ENCODE measurements at regions not wholly inside any gene's neighbourhood (a gene's known extent, or its start where the extent isn't known, plus 50 kb on each side); places are given as distances from the start of the nearest gene placed in this dataset.

- FAIRE-seq (no peak), DNase-seq (ENCODE audit: insufficient read length, low spot score) (no peak)
Observed at GRCh38 chr2:49444005-49444404, 289.7 kb upstream of the FSHR start.

DNA sequence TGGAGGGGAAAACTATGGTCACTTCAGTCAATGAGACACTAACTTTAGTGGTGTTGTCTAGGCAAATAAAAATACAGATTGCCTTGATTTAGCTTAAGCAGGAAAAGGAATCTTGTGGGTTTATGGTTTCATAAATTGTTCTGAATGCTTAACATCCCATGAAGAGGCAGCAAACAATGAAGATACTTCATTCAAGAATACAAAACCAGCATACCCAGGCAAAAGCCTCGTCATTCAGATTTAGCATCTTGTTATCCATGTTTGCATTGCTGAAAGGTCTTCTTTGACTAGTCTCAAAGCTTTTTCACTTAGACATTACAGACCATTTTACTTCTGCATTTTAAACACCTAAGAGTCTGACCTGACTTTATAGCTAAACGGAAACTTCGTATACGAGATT, 272.7 kb upstream of the FSHR start:
- FAIRE-seq (no peak), DNase-seq (ENCODE audit: insufficient read length, low spot score) (no peak)
- TF ChIP-seq POLR2A (IDR thresholded peaks at IDR 0.05; ENCODE audit: low read depth, low read length), result no peak

More at GRCh38 chr2:49444005-49444404, 289.7 kb upstream of the FSHR start:
- no peak for TF ChIP-seq POLR2A (IDR thresholded peaks at IDR 0.05; ENCODE audit: low read depth, low read length)

- DNase-seq (ENCODE audit: insufficient read length, low spot score) (no peak), FAIRE-seq (no peak)
- no peak for TF ChIP-seq POLR2A (IDR thresholded peaks at IDR 0.05; ENCODE audit: low read depth, low read length)
Observed at GRCh38 chr2:49416252-49416651, 261.9 kb upstream of the FSHR start.

GRCh38 chr2:49404108-49404507, 249.8 kb upstream of the FSHR start:
- no peak for FAIRE-seq
- DNase-seq (ENCODE audit: insufficient read length, low spot score), result no peak
- no peak for TF ChIP-seq POLR2A (IDR thresholded peaks at IDR 0.05; ENCODE audit: low read depth, low read length)

DNA sequence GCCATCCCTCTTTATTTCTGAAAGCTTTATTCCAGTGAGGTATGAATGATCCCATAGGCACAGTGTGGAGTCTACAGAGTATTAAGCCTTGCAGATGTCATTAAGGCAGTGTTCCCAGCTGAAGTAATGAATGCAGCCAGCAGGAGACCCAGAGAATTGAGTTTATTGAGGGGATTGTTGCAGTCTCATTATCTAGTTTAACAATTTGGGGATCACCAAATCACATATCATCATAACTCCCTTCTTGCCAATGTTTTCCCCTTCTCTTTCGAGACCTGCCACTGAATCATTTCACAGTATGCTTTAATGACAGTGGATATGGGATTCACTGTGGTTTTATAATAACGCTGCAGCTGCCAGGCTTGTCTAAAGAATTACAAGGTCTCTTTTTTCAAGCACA, 249.3 kb upstream of the FSHR start:
- no peak for TF ChIP-seq POLR2A (IDR thresholded peaks at IDR 0.05; ENCODE audit: low read depth, low read length)
- DNase-seq (ENCODE audit: insufficient read length, low spot score) (no peak), FAIRE-seq (no peak)

GRCh38 chr2:49379406-49379805, 225.1 kb upstream of the FSHR start:
- no peak for FAIRE-seq
- no peak for DNase-seq (ENCODE audit: insufficient read length, low spot score)
- TF ChIP-seq POLR2A (IDR thresholded peaks at IDR 0.05; ENCODE audit: low read depth, low read length), result no peak

GRCh38 chr2:49371128-49371701, 216.9 kb upstream of the FSHR start:
- no peak for TF ChIP-seq POLR2A (IDR thresholded peaks at IDR 0.05; ENCODE audit: low read depth, low read length)
- no peak for FAIRE-seq
- no peak for DNase-seq (ENCODE audit: insufficient read length, low spot score)

DNA sequence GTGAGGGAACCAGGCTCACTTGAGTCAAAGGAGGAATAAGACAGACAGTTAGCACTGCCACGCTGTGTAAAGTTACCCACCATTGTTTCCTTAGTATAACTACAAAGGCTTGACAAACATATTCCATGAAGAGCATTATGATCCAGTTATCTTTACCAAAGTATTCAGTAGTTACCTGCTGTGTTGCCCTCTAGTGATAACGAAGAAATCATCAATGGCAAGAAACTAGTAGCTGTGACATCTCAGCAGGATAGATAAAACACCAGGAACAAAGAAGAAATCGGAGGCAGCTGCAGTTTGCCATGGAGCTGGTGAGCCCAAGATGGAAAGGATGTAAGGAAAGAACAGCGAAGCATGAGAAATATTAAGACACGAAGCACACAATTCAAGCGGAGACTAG, 215.3 kb upstream of the FSHR start:
- no peak for TF ChIP-seq POLR2A (IDR thresholded peaks at IDR 0.05; ENCODE audit: low read depth, low read length)
- no peak for DNase-seq (ENCODE audit: insufficient read length, low spot score)
- FAIRE-seq, result no peak

- DNase-seq (ENCODE audit: insufficient read length, low spot score), result no peak
- FAIRE-seq, result no peak
- no peak for TF ChIP-seq POLR2A (IDR thresholded peaks at IDR 0.05; ENCODE audit: low read depth, low read length)
Observed at GRCh38 chr2:49369101-49369500, 214.8 kb upstream of the FSHR start.

DNA sequence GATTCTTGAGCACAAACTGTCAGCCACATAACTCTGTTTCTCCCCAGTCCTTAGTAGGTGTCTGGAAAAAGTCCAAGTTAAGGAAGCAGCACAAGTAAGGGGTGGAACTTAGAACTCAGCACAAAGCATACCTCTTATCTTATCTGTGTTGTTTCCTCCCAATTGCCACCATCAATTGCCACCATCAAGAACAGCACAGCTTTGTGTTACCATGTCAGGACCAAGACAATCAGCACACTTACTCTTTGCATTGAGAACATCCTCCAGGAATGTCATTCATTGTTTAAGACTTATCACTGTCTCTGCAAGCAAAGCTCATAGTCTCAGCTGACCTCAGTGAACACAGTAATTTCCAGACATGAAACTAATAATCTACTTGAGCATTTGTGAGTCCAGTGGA, 212.7 kb upstream of the FSHR start:
- no peak for FAIRE-seq
- no peak for TF ChIP-seq POLR2A (IDR thresholded peaks at IDR 0.05; ENCODE audit: low read depth, low read length)
- DNase-seq (ENCODE audit: insufficient read length, low spot score), result no peak

DNA sequence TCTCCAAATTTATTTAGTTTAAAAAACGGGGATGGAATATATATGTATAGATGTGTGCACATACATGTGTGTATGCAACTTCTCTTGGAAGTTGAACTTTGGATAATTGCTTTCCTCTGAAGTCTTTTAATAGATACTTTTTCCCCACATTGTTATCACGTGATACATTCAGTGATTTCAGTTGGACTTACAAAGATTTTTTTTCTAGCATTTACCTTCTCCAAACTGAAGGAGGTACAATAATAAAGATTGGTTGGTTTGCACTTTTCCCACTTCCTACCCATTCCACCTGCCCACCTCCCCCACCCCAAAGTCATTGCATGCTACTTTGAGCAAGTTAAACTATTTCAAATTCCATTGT, 206.1 kb upstream of the FSHR start:
- DNase-seq (ENCODE audit: insufficient read length, low spot score) (no peak), FAIRE-seq (no peak)
- no peak for TF ChIP-seq POLR2A (IDR thresholded peaks at IDR 0.05; ENCODE audit: low read depth, low read length)

DNA sequence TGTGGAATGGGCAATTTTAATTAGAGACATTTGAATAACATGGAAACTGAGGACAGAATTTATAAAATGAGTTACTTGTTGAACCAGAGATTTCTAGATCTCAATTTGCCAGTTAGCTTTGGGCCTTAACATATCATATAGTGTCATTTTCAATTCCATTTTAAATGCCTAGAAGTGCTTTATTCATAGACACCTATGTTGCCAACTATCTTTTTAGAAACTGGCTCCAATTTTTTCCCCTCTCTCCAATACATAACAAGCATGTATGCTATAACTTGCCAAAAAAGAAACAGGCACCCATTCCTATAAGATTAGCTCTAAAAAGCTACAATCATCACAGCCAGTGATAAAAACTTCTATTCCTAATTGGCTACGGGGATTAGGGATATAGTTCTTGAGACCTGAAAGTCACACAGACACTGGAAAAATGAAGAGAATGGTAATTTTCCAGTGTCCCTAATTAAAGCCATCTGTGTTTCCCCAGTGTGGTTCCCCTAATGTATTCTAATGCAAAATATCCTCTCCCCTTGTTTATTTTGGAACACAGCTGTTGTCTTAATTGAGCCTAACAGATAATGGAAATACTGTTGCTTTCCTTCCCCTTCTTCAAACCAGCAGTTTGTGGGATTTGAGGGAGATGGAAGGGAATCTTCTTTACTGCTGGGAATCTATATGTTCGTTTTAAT, 205.5 kb upstream of the FSHR start:
- TF ChIP-seq POLR2A (IDR thresholded peaks at IDR 0.05; ENCODE audit: low read depth, low read length), result no peak
- FAIRE-seq, result no peak
- DNase-seq (ENCODE audit: insufficient read length, low spot score), result no peak

DNA sequence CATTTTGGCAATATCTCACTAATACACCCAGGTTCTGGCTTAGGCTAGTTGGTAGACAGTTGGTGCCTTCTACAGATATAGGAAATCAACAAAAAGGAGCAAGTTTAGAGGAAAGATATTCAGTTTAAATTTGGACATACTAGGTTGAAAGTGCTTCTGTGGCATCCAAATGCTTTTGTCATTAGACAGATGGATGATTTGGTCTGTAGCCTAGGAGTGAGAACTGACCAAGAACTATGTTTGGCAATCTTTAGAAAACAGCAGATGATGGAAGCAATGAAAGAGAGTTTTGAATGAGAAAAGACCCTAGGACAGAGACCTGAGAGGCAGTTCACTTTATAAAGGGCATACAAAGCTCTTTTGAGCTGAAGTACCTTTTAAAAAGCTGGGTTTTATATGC, 201.3 kb upstream of the FSHR start:
- DNase-seq (ENCODE audit: insufficient read length, low spot score) (no peak), FAIRE-seq (no peak)

DNA sequence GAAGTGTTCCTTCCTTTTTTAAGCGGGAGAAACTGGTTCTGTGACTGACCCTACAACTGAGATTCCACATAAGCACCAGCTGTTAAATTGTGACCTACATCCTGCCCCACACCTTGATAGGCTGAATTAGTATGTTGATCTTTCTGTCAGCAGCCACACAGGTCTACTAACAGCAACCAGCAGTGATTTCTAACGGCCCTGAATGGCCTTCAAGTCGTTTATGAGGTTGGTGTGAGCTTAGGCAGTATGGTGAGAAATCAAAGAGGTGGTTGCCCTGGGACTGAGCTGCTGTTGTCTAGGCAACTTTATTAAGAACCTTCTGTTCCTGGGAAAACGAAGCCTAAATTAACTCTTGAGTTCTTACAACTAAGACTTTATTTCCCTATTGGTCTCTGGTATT, 197.2 kb upstream of the FSHR start:
- DNase-seq (ENCODE audit: insufficient read length, low spot score), result no peak
- FAIRE-seq, result no peak
- no peak for TF ChIP-seq POLR2A (IDR thresholded peaks at IDR 0.05; ENCODE audit: low read depth, low read length)

More for the DNA sequence above, 201.3 kb upstream of the FSHR start:
- no peak for TF ChIP-seq POLR2A (IDR thresholded peaks at IDR 0.05; ENCODE audit: low read depth, low read length)

- DNase-seq (ENCODE audit: insufficient read length, low spot score) (no peak), FAIRE-seq (no peak)
- no peak for TF ChIP-seq POLR2A (IDR thresholded peaks at IDR 0.05; ENCODE audit: low read depth, low read length)
Observed at GRCh38 chr2:49343638-49344037, 189.3 kb upstream of the FSHR start.

All from H54 (cell line).